Activated CD8-positive, alpha-beta memory T cell treated with anti-CD3 and anti-CD28 coated beads, Interleukin-2, amount 50 U/mL, for 24 hours (primary cell): ENCODE measurements at regions not wholly inside any gene's neighbourhood (a gene's known extent, or its start where the extent isn't known, plus 50 kb on each side); places are given as distances from the start of the nearest gene placed in this dataset.

Experiments
- DNase-seq: peaks from one replicate; pipeline ENCODE4 v3.0.0-alpha.2; 2020; ENCODE audit errors: extremely low read depth

- no peak for DNase-seq
These were observed 539.8 kb upstream of the ZNF608 start for GRCh38 chr5:125286271-125286670.

GRCh38 chr5:125289606-125290005 is 543.2 kb upstream of the ZNF608 start:
- no peak for DNase-seq

- DNase-seq: no peak
These were observed 544.5 kb upstream of the ZNF608 start for GRCh38 chr5:125290935-125291334.

GRCh38 chr5:125291447-125291846 is 545.0 kb upstream of the ZNF608 start:
- no peak for DNase-seq

- no peak for DNase-seq
These were observed 546.8 kb upstream of the ZNF608 start for GRCh38 chr5:125293223-125293622.

- no peak for DNase-seq
These were observed 547.3 kb upstream of the ZNF608 start for GRCh38 chr5:125293726-125294125.

- DNase-seq: no peak
These were observed 548.4 kb upstream of the ZNF608 start for GRCh38 chr5:125294844-125295243.

- no peak for DNase-seq
These were observed 549.0 kb upstream of the ZNF608 start for GRCh38 chr5:125295405-125295872.

GRCh38 chr5:125298258-125298657 is 551.8 kb upstream of the ZNF608 start:
- DNase-seq: no peak

GRCh38 chr5:125298746-125299379 is 552.4 kb upstream of the ZNF608 start:
- DNase-seq: no peak

- no peak for DNase-seq
These were observed 555.3 kb upstream of the ZNF608 start for GRCh38 chr5:125301711-125302110.

- no peak for DNase-seq
These were observed 556.1 kb upstream of the ZNF608 start for GRCh38 chr5:125302577-125302976.

- no peak for DNase-seq
These were observed 560.3 kb upstream of the ZNF608 start for GRCh38 chr5:125306741-125307140.

- DNase-seq: no peak
These were observed 564.3 kb upstream of the ZNF608 start for GRCh38 chr5:125310749-125311148.

- no peak for DNase-seq
These were observed 565.3 kb upstream of the ZNF608 start for GRCh38 chr5:125311743-125312142.

- DNase-seq: no peak
These were observed 567.1 kb upstream of the ZNF608 start for GRCh38 chr5:125313555-125313954.

GRCh38 chr5:125315306-125315705 is 568.9 kb upstream of the ZNF608 start:
- DNase-seq: no peak

GRCh38 chr5:125316391-125316790 is 570.0 kb upstream of the ZNF608 start:
- DNase-seq: no peak

GRCh38 chr5:125316915-125317535 is 570.6 kb upstream of the ZNF608 start:
- DNase-seq: no peak

GRCh38 chr5:125317536-125317995 is 571.1 kb upstream of the ZNF608 start:
- DNase-seq: no peak

- DNase-seq: no peak
These were observed 575.2 kb upstream of the ZNF608 start for GRCh38 chr5:125321654-125322053.

- DNase-seq: no peak
These were observed 577.2 kb upstream of the ZNF608 start for GRCh38 chr5:125323613-125324012.

- no peak for DNase-seq
These were observed 579.2 kb upstream of the ZNF608 start for GRCh38 chr5:125325488-125326149.
